ENCODE measurements at regions not wholly inside any gene's neighbourhood (a gene's known extent, or its start where the extent isn't known, plus 50 kb on each side); places are given as distances from the start of the nearest gene placed in this dataset.
"Not testable (repeated sequence)": the region's sequence is repeated elsewhere in the genome, so short reads cannot be mapped to it uniquely, and the experiment has no call there.

GRCh38 chr17:15836249-15836982, 104.3 kb downstream of the TBC1D26 start:
- not testable (repeated sequence) for TF ChIP-seq CTCF (IDR thresholded peaks at IDR 0.05); POLR2AphosphoS5 (IDR thresholded peaks at IDR 0.05); EP300 (IDR thresholded peaks at IDR 0.05); POLR2A (IDR thresholded peaks at IDR 0.05; ENCODE audit: low read depth)
